BJ (cell line): ENCODE measurements at regions not wholly inside any gene's neighbourhood (a gene's known extent, or its start where the extent isn't known, plus 50 kb on each side); places are given as distances from the start of the nearest gene placed in this dataset.

Experiments
- CTCF ChIA-PET: fragments of 350-600 bp; formaldehyde crosslinking; extraction: SDS; loops from one replicate; lab custom pipeline; 2021; ENCODE audit warnings: antibody characterized with exemption, inconsistent platforms; lab: Yijun Ruan, JAX
- POLR2A ChIA-PET: fragments of 300-600 bp; sonication (Branson Sonifier 250); formaldehyde crosslinking; extraction: SDS; loops from one replicate; lab custom pipeline; 2021; ENCODE audit warnings: antibody characterized with exemption; lab: Charles Lee
- DNase-seq: peaks from one replicate; pipeline ENCODE4 v3.0.0-alpha.2; 2011; ENCODE audit warnings: low read depth
- H3K27me3 ChIP-seq: 2 replicates; pipeline ENCODE4 v1.6.0; 2011; ENCODE audit warnings: low read length; ENCODE audit not compliant: control insufficient read depth, insufficient read depth
- H3K36me3 ChIP-seq: 2 replicates; pipeline ENCODE4 v1.5.1; 2011; ENCODE audit warnings: low read length; ENCODE audit not compliant: control insufficient read depth, insufficient read depth
- H3K4me3 ChIP-seq: 2 replicates; pipeline ENCODE4 v1.5.1; 2011; ENCODE audit warnings: low read depth, mild to moderate bottlenecking, control low read depth, low read length
- CTCF ChIP-seq: IDR thresholded peaks from 2 replicates; pipeline ENCODE4 v1.5.1; 2011; ENCODE audit warnings: low read depth, mild to moderate bottlenecking, control low read depth, inconsistent platforms, low read length, moderate library complexity; ENCODE audit not compliant: insufficient read depth

GRCh38 chr12:83541446-83541845, 854.7 kb downstream of the TMTC2 start:
- Histone ChIP-seq H3K36me3 (no peaks in the 10 kb centered on the region), H3K27me3 (no peaks in the 10 kb centered on the region), H3K4me3 (no peak overlapping the region)
- DNase-seq = no peak
- no peak for TF ChIP-seq CTCF
- POLR2A ChIA-PET = no interaction called here
- CTCF ChIA-PET = no interaction called here

- Histone ChIP-seq H3K27me3 (no peaks in the 10 kb centered on the region), H3K36me3 (no peaks in the 10 kb centered on the region), H3K4me3 (no peak overlapping the region)
- no peak for DNase-seq
- no peak for TF ChIP-seq CTCF
- ChIA-PET POLR2A (no interaction called here), CTCF (no interaction called here)
These were observed 851.8 kb downstream of the TMTC2 start for GRCh38 chr12:83538361-83538965.

- CTCF ChIA-PET = no interaction called here
- POLR2A ChIA-PET = no interaction called here
- Histone ChIP-seq H3K4me3 (no peak overlapping the region), H3K27me3 (no peaks in the 10 kb centered on the region), H3K36me3 (no peaks in the 10 kb centered on the region)
- TF ChIP-seq CTCF = no peak
- DNase-seq = no peak
These were observed 850.8 kb downstream of the TMTC2 start for GRCh38 chr12:83537428-83538053.

- Histone ChIP-seq H3K4me3 (no peak overlapping the region), H3K36me3 (no peaks in the 10 kb centered on the region), H3K27me3 (no peaks in the 10 kb centered on the region)
- no peak for DNase-seq
- POLR2A ChIA-PET = no interaction called here
- CTCF ChIA-PET = no interaction called here
- TF ChIP-seq CTCF = no peak
These were observed 849.8 kb downstream of the TMTC2 start for GRCh38 chr12:83536496-83536895.

GRCh38 chr12:83528571-83528970, 841.9 kb downstream of the TMTC2 start:
- no peak for TF ChIP-seq CTCF
- no peaks in the 10 kb centered on the region for H3K27me3 ChIP-seq
- POLR2A ChIA-PET = no interaction called here
- no peak overlapping the region for H3K4me3 ChIP-seq
- CTCF ChIA-PET = no interaction called here
- H3K36me3 ChIP-seq = no peaks in the 10 kb centered on the region
- DNase-seq = no peak
